Neural progenitor cell (in vitro differentiated cells): ENCODE measurements at regions not wholly inside any gene's neighbourhood (a gene's known extent, or its start where the extent isn't known, plus 50 kb on each side); places are given as distances from the start of the nearest gene placed in this dataset.
A peak's percentile ranks its signal among the peaks of the same experiment; 100 is the strongest.

ENCODE experiments used
- DNase-seq: peaks from one replicate; pipeline ENCODE4 v3.0.0-alpha.2; 2016; ENCODE audit warnings: low spot score
- H2AFZ ChIP-seq: fragments of 200-600 bp; sonication (generic); replicated peaks from 2 replicates; pipeline ENCODE4 v1.6.1; 2016; ENCODE audit warnings: antibody characterized with exemption
- H3F3A ChIP-seq: fragments of 200-600 bp; sonication (generic); 2 replicates; pipeline ENCODE4 v1.6.1; 2016; ENCODE audit warnings: antibody characterized with exemption, low read depth
- H3K27ac ChIP-seq: fragments of 200-600 bp; sonication (generic); 2 replicates; pipeline ENCODE4 v1.5.1; 2016; ENCODE audit warnings: mild to moderate bottlenecking
- H3K27me3 ChIP-seq: fragments of 200-600 bp; sonication (generic); 2 replicates; pipeline ENCODE4 v1.6.1; 2016; ENCODE audit warnings: mild to moderate bottlenecking, moderate library complexity
- H3K36me3 ChIP-seq: fragments of 200-600 bp; sonication (generic); 2 replicates; pipeline ENCODE4 v1.5.1; 2016
- H3K4me1 ChIP-seq: fragments of 200-600 bp; sonication (generic); 2 replicates; pipeline ENCODE4 v1.6.1; 2016; ENCODE audit warnings: mixed run types
- H3K4me2 ChIP-seq: fragments of 200-600 bp; sonication (generic); 2 replicates; pipeline ENCODE4 v1.6.1; 2016
- H3K4me3 ChIP-seq: fragments of 200-600 bp; sonication (generic); 2 replicates; pipeline ENCODE4 v1.5.1; 2016
- H3K79me2 ChIP-seq: fragments of 200-600 bp; sonication (generic); 2 replicates; pipeline ENCODE4 v1.6.1; 2016; ENCODE audit warnings: low read depth
- H3K9ac ChIP-seq: fragments of 200-600 bp; sonication (generic); 2 replicates; pipeline ENCODE4 v1.6.1; 2016
- H3K9me3 ChIP-seq: fragments of 200-600 bp; sonication (generic); 2 replicates; pipeline ENCODE4 v1.5.1; 2016; ENCODE audit warnings: low read depth
- H4K20me1 ChIP-seq: fragments of 200-600 bp; sonication (generic); 2 replicates; pipeline ENCODE4 v1.6.1; 2016; ENCODE audit warnings: low read depth
- H3K27ac Mint-ChIP-seq: 3 replicates; pipeline ENCODE4 v1.8.0; 2021; ENCODE audit warnings: mixed read lengths
- H3K27me3 Mint-ChIP-seq: 2 replicates; pipeline ENCODE4 v1.8.0; 2022; ENCODE audit warnings: low read depth, mild to moderate bottlenecking, inconsistent platforms, moderate library complexity, mixed read lengths; ENCODE audit not compliant: insufficient read depth
- H3K36me3 Mint-ChIP-seq: 3 replicates; pipeline ENCODE4 v1.8.0; 2021; ENCODE audit warnings: mixed read lengths
- H3K4me1 Mint-ChIP-seq: 3 replicates; pipeline ENCODE4 v1.8.0; 2021; ENCODE audit warnings: mixed read lengths
- H3K4me3 Mint-ChIP-seq: 3 replicates; pipeline ENCODE4 v1.8.0; 2021; ENCODE audit warnings: mild to moderate bottlenecking, moderate library complexity, mixed read lengths
- H3K9me3 Mint-ChIP-seq: 3 replicates; pipeline ENCODE4 v1.8.0; 2020; ENCODE audit warnings: mixed read lengths
- CTCF ChIP-seq: fragments of 200-600 bp; sonication (generic); IDR thresholded peaks from 2 replicates; pipeline ENCODE4 v1.5.1; 2017; ENCODE audit warnings: antibody characterized with exemption, mild to moderate bottlenecking
- EZH2 ChIP-seq: fragments of 200-600 bp; sonication (generic); IDR thresholded peaks from 2 replicates; pipeline ENCODE4 v1.6.1; 2017; ENCODE audit warnings: antibody characterized with exemption, mild to moderate bottlenecking, moderate library complexity
- EZH2phosphoT487 ChIP-seq: fragments of 200-600 bp; sonication (generic); IDR thresholded peaks from 2 replicates; pipeline ENCODE4 v1.6.1; 2017; ENCODE audit warnings: antibody characterized with exemption

- Histone ChIP-seq H4K20me1 (no peaks in the 10 kb centered on the region), H3K27ac (no peak overlapping the region), H3K36me3 (no peaks in the 10 kb centered on the region), H3F3A (no peaks in the 10 kb centered on the region), H3K4me1 (no peaks in the 10 kb centered on the region), H3K79me2 (no peaks in the 10 kb centered on the region), H2AFZ (no peak overlapping the region), H3K9ac (no peak overlapping the region), H3K4me2 (no peak overlapping the region), H3K4me3 (no peak overlapping the region), H3K9me3 (no peaks in the 10 kb centered on the region), H3K27me3 (peaks cover 56% of the 10 kb centered on the region)
- Mint-ChIP-seq H3K27ac (no peak overlapping the region), H3K4me1 (peaks cover 11% of the 10 kb centered on the region), H3K27me3 (no peaks in the 10 kb centered on the region), H3K9me3 (no peaks in the 10 kb centered on the region), H3K36me3 (no peaks in the 10 kb centered on the region), H3K4me3 (no peak overlapping the region)
- DNase-seq, result no peak
- TF ChIP-seq EZH2, result no peak
- TF ChIP-seq CTCF, result no peak
- no peak for TF ChIP-seq EZH2phosphoT487
Observed at GRCh38 chr2:176546550-176546949, 277.3 kb downstream of the MTX2 start.

- no peak overlapping the region for H3K27ac ChIP-seq
- H3F3A ChIP-seq, result no peaks in the 10 kb centered on the region
- no peaks in the 10 kb centered on the region for H3K4me1 ChIP-seq
- Mint-ChIP-seq H3K36me3 (no peaks in the 10 kb centered on the region), H3K27ac (no peak overlapping the region), H3K4me1 (peaks cover 8% of the 10 kb centered on the region), H3K27me3 (no peaks in the 10 kb centered on the region), H3K9me3 (no peaks in the 10 kb centered on the region), H3K4me3 (no peak overlapping the region)
- H4K20me1 ChIP-seq, result no peaks in the 10 kb centered on the region
- H3K9me3 ChIP-seq, result no peaks in the 10 kb centered on the region
- H3K4me2 ChIP-seq, result no peak overlapping the region
- no peak overlapping the region for H3K4me3 ChIP-seq
- no peaks in the 10 kb centered on the region for H3K36me3 ChIP-seq
- no peaks in the 10 kb centered on the region for H3K79me2 ChIP-seq
- no peak for TF ChIP-seq EZH2phosphoT487
- no peak for TF ChIP-seq EZH2
- TF ChIP-seq CTCF, result no peak
- no peak overlapping the region for H2AFZ ChIP-seq
- no peak for DNase-seq
- peaks cover 97% of the 10 kb centered on the region for H3K27me3 ChIP-seq
- H3K9ac ChIP-seq, result no peak overlapping the region
Observed at GRCh38 chr2:176552501-176553135, 283.4 kb downstream of the MTX2 start.

GRCh38 chr2:176553685-176554100, 284.5 kb downstream of the MTX2 start:
- Histone ChIP-seq H3K9me3 (no peaks in the 10 kb centered on the region), H3K9ac (no peak overlapping the region), H3F3A (no peaks in the 10 kb centered on the region), H3K4me2 (peak overlapping the region; percentile 50), H3K4me1 (no peaks in the 10 kb centered on the region), H4K20me1 (no peaks in the 10 kb centered on the region), H3K36me3 (no peaks in the 10 kb centered on the region), H2AFZ (no peak overlapping the region), H3K4me3 (peak overlapping the region; percentile 26), H3K79me2 (no peaks in the 10 kb centered on the region), H3K27ac (no peak overlapping the region), H3K27me3 (peaks cover 97% of the 10 kb centered on the region)
- TF ChIP-seq EZH2 (no peak), EZH2phosphoT487 (no peak), CTCF (no peak)
- Mint-ChIP-seq H3K4me3 (no peak overlapping the region), H3K36me3 (no peaks in the 10 kb centered on the region), H3K27me3 (no peaks in the 10 kb centered on the region), H3K9me3 (no peaks in the 10 kb centered on the region), H3K27ac (no peak overlapping the region), H3K4me1 (peaks cover 8% of the 10 kb centered on the region)
- DNase-seq, result peak; percentile 36
